ENCODE measurements at regions not wholly inside any gene's neighbourhood (a gene's known extent, or its start where the extent isn't known, plus 50 kb on each side); places are given as distances from the start of the nearest gene placed in this dataset.
"Not testable (repeated sequence)": the region's sequence is repeated elsewhere in the genome, so short reads cannot be mapped to it uniquely, and the experiment has no call there.

GRCh38 chr4:11120435-11120834, 308.3 kb downstream of the HS3ST1 start:
- no peak for DNase-seq (ENCODE audit: low spot score)

GRCh38 chr4:11119474-11119873, 309.2 kb downstream of the HS3ST1 start:
- DNase-seq (ENCODE audit: low spot score), result no peak

GRCh38 chr4:11118513-11118912, 310.2 kb downstream of the HS3ST1 start:
- no peak for DNase-seq (ENCODE audit: low spot score)

- DNase-seq (ENCODE audit: low spot score), result no peak
Measured at GRCh38 chr4:11116940-11117339, 311.8 kb downstream of the HS3ST1 start.

GRCh38 chr4:11111876-11112275, 316.8 kb downstream of the HS3ST1 start:
- DNase-seq (ENCODE audit: low spot score), result no peak

GRCh38 chr4:11111370-11111769, 317.3 kb downstream of the HS3ST1 start:
- no peak for DNase-seq (ENCODE audit: low spot score)

GRCh38 chr4:11106759-11107158, 321.9 kb downstream of the HS3ST1 start:
- DNase-seq (ENCODE audit: low spot score), result no peak

- no peak for DNase-seq (ENCODE audit: low spot score)
Measured at GRCh38 chr4:11106190-11106589, 322.5 kb downstream of the HS3ST1 start.

GRCh38 chr4:11105715-11106114, 323.0 kb downstream of the HS3ST1 start:
- DNase-seq (ENCODE audit: low spot score), result no peak

- DNase-seq (ENCODE audit: low spot score), result no peak
Measured at GRCh38 chr4:11098461-11098860, 330.2 kb downstream of the HS3ST1 start.

- no peak for DNase-seq (ENCODE audit: low spot score)
Measured at GRCh38 chr4:11097725-11098124, 331.0 kb downstream of the HS3ST1 start.

- no peak for DNase-seq (ENCODE audit: low spot score)
Measured at GRCh38 chr4:11081006-11081405, 347.7 kb downstream of the HS3ST1 start.

GRCh38 chr4:11079171-11079570, 349.5 kb downstream of the HS3ST1 start:
- DNase-seq (ENCODE audit: low spot score), result no peak

- DNase-seq (ENCODE audit: low spot score), result no peak
Measured at GRCh38 chr4:11074581-11075241, 354.0 kb downstream of the HS3ST1 start.

- peak; percentile 12 for DNase-seq (ENCODE audit: low spot score)
Measured at GRCh38 chr4:11073621-11074051, 355.1 kb downstream of the HS3ST1 start.

GRCh38 chr4:11072999-11073398, 355.7 kb downstream of the HS3ST1 start:
- no peak for DNase-seq (ENCODE audit: low spot score)

- DNase-seq (ENCODE audit: low spot score), result no peak
Measured at GRCh38 chr4:11072463-11072862, 356.2 kb downstream of the HS3ST1 start.

- DNase-seq (ENCODE audit: low spot score), result no peak
Measured at GRCh38 chr4:11070813-11071212, 357.9 kb downstream of the HS3ST1 start.

GRCh38 chr4:11069581-11070211, 359.0 kb downstream of the HS3ST1 start:
- no peak for DNase-seq (ENCODE audit: low spot score)

- no peak for DNase-seq (ENCODE audit: low spot score)
Measured at GRCh38 chr4:11069083-11069482, 359.6 kb downstream of the HS3ST1 start.

GRCh38 chr4:11066584-11066983, 362.1 kb downstream of the HS3ST1 start:
- DNase-seq (ENCODE audit: low spot score), result not testable (repeated sequence)

- DNase-seq (ENCODE audit: low spot score), result not testable (repeated sequence)
Measured at GRCh38 chr4:11060637-11061036, 368.1 kb downstream of the HS3ST1 start.

GRCh38 chr4:11054937-11055336, 370.4 kb upstream of the CLNK start:
- not testable (repeated sequence) for DNase-seq (ENCODE audit: low spot score)

Measured in mucosa of gallbladder (tissue), 1 donor.